G401 (cell line): ENCODE measurements at regions not wholly inside any gene's neighbourhood (a gene's known extent, or its start where the extent isn't known, plus 50 kb on each side); places are given as distances from the start of the nearest gene placed in this dataset.

Source experiments
- DNase-seq: peaks from one replicate; pipeline ENCODE4 v3.0.0-alpha.2; 2015; ENCODE audit warnings: low spot score
- in situ Hi-C: cut with HindIII; loops from 2 replicates; pipeline ENCODE4 v1.10.0; 2016; ENCODE audit warnings: low sequenced_read_pairs, mixed read lengths

- in situ Hi-C loops = no loop called here
- DNase-seq = no peak
These were observed 181.6 kb upstream of the DMRTA1 start for GRCh38 chr9:22265038-22265437.

DNA sequence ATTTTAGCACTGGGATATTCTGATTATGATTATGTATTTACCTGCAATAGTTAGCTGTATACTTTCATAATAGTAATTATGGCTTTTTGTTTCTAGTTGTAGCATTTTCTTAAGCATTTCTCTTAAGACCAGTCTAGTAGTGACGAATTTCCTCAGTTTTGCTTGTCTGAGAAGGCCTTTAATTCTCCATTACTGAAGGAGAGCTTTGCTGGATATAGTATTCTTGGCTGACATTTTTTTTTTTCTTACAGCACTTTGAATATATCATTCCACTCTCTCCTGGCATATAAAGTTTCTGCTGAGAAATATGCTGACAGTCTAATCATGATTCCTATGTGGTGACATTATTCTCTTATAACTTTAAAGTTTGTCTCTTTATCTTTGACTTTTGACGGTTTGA is 181.1 kb upstream of the DMRTA1 start:
- no peak for DNase-seq
- in situ Hi-C loops = no loop called here

DNA sequence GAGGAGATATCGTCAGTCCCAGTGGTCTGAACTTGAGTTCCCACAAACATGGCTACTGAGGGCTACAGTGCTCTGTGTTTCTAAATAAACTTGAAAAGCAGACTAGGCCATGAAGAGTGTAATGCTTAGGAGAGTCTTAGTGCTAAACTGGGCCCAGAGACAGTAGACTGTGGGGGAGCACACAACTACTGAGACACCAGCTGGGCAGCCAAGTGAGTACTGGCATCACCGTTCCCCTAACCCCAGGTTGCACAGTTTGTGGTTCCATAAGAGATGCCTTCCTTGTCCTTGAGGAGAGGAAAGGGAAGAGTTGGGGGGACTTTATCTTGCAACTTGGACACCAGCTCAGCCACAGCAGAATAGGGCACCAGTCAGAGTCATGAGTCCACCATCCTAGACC is 172.1 kb upstream of the DMRTA1 start:
- in situ Hi-C loops = no loop called here
- DNase-seq = no peak

GRCh38 chr9:22278426-22278825 is 168.2 kb upstream of the DMRTA1 start:
- in situ Hi-C loops = no loop called here
- no peak for DNase-seq

DNA sequence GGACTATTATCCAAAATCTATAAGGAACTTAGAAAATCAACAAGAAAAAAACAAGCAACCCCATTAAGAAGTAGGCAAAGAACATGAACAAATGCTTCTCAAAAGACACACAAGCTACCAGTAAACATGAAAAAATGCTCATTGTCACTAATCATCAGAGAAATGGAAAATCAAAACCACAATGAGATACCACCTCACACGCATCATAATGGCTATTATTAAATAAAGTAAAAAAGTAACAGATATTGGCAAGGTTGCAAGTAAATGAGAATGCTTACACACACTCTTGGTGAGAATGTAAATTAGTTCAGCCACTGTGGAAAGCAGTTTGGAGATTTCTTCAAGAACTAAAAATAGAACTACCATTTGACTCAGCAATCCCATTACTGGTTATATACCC is 167.0 kb upstream of the DMRTA1 start:
- no peak for DNase-seq
- in situ Hi-C loops = no loop called here

- DNase-seq = peak; percentile 4
- in situ Hi-C loops = no loop called here
These were observed 161.6 kb upstream of the DMRTA1 start for GRCh38 chr9:22285066-22285465.

DNA sequence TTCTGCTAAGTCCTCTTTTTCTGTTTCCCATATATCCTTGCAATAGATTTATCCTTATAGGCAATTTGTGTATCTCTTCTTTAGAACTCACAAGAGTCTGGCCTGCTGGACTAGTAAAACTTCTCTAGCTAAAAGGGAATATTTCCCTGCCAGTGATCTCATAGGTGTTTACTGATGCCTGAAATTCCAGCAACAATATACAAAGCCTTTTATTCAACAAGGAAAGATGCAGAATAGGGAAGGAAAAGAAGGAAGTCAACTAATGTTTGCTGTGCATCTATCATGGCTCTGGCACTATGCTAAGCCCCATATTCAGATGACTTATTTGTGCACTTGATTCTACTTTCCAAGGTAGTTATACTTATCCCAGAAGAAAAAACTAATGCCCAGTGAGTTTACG is 160.0 kb upstream of the DMRTA1 start:
- DNase-seq = no peak
- in situ Hi-C loops = no loop called here

GRCh38 chr9:22288661-22289060 is 158.0 kb upstream of the DMRTA1 start:
- in situ Hi-C loops = no loop called here
- DNase-seq = no peak

DNA sequence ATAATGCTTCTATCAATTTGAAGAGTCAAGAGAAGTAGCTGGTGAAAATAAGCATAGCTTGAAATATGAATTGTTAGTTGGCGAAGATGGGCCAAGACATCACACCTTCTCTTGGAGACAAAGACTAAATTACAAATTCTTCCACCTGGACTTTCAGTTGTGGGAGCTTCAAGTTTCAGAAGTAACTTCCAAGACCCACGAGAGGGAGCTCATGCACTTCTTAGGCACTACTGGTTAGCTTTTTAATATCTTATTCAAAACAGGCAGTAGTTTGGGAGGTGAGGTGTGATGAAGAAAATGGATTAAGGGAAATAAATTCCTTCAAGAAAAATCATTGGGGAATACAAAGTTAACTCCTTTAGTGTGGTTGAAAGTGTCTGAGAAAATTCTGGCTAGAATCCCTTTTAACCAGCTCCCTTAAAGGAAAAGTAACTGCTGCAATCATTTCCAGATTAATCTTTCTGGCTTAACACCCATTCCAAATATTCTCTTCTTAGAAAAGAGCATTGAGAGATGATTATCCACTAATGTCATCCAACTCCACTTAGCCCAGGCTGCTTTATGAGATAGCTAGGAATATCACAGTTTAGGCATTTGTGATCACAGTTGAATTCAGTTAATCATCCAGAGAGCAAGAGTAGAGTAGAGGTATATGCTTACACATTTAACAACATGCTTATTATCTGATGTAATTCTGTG is 139.5 kb upstream of the DMRTA1 start:
- in situ Hi-C loops = no loop called here

DNA sequence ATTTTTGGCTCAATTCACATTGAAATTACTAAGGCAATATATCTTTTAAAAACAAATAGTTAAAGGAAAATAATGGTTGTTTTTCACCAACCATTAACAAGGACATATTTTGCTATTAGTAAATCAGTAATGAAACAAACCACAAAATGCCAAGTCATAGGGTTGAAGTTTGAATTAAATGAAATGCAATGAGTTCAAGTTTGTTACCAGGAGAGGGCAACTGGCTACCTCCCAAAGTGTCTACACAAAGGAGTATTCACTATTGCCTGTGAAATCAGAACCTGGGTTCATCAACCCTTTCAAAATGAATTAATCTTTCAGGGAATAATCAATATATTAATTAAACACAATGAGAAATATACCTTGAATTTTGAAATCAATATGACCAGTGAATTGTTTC is 138.4 kb upstream of the DMRTA1 start:
- in situ Hi-C loops = no loop called here
- DNase-seq = no peak

More for the DNA sequence above, 139.5 kb upstream of the DMRTA1 start:
- DNase-seq = peak; percentile 23

DNA sequence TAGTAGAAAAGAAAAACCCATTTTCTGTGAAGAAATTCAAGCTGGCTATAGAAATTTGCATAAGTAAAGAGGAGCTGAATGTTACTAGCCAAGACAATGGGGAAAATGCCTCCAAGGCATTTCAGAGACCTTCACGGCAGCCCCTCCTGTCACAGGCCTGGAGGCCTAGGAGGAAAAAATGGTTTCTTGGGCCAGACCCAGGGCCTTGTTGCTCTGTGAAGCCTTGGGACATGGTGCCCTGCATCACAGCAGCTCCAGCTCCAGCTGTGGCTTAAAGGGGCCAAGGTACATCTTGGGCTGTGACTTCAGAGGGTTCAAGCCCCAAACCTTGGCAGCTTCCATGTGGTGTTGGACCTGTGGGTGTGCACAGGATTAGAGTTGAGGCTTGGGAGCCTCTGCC is 130.0 kb upstream of the DMRTA1 start:
- DNase-seq = no peak
- in situ Hi-C loops = no loop called here

- in situ Hi-C loops = no loop called here
- DNase-seq = no peak
These were observed 115.1 kb upstream of the DMRTA1 start for GRCh38 chr9:22331533-22331932.

DNA sequence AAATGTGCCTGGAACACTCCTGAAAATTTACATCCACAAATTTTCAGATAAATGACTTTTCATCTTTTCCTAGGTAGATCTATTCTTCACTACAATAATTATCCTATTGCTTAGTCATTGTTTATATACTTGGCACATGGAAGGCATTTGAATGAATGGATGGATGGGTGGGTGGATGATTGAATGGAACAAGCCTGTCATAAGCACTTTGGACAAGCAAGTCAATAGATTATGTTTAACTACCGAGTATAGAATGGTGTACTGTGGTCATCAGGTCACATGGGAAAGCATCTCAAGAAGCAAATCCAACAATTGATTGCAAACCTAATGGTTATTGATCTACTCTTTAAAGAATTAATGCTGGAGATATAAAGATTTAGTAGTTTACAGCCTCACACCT is 114.4 kb upstream of the DMRTA1 start:
- DNase-seq = no peak
- in situ Hi-C loops = no loop called here

DNA sequence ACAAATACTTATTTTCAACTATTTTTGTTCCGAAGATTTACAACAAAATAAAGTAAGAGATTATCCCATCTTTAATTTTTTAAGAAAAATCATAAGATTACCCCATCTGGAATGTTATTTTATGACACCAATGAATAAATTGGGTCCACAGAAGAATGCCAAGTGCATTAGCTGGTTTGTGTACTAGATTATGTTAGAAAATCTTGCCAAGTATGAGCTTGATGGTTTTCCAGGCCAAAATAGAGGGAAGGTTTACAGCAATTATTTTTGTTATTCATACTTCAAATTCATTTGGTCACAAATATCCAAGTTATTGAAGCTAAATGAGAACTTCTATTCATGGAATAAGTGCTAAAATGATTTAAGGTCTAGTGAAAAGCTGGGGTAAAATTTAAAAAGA is 109.4 kb upstream of the DMRTA1 start:
- no peak for DNase-seq
- in situ Hi-C loops = no loop called here

GRCh38 chr9:22342491-22343217 is 104.0 kb upstream of the DMRTA1 start:
- in situ Hi-C loops = no loop called here
- no peak for DNase-seq

DNA sequence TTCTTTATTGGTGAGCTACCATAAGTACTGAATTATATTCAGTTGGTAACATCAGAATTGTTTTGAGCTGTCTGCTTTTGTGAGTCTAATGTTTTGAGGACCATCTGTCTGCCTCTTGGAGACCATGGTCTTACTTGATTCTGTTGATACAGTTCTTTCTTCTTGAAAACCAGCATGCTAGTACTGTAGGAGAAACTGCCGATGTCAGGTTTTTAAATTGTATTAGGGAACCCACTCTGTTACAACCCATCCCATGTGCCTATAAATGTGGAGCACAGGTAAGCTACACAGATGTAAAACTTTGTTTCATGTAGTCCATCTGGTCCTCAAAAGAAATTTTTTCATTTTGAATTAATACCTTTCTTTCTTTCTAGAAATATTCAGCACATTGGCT is 103.4 kb upstream of the DMRTA1 start:
- in situ Hi-C loops = no loop called here
- no peak for DNase-seq

DNA sequence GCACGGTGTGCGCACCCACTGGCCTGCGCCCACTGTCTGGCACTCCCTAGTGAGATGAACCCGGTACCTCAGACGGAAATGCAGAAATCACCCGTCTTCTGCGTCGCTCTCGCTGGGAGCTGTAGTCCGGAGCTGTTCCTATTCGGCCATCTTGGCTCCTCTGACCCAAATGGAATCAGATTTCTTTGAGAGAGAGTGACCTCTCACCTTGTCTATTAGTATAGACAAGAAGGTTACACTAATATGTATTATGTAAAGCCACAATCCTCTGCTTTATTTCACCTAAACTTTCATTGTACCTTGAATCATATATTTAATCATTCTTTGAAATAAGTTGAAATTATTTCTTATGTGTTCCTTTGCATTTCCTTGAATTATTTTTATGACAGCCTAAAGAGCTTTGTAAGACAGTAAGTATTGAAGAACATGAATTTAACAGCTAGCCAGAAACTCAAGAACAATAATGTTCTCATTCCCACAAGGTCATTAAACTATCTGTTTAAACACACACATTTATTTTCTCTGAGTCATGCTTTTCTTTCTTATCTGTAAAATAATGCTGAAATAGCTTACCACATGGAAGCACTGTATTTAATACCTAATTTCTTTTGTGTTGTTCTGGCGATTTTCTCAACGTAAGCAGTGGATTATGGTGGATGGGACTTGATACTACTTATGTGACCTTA is 91.8 kb upstream of the DMRTA1 start:
- in situ Hi-C loops = no loop called here
- no peak for DNase-seq

- in situ Hi-C loops = no loop called here
- DNase-seq = no peak
These were observed 89.6 kb upstream of the DMRTA1 start for GRCh38 chr9:22356985-22357384.

GRCh38 chr9:22363421-22363887 is 83.2 kb upstream of the DMRTA1 start:
- DNase-seq = no peak
- in situ Hi-C loops = no loop called here

DNA sequence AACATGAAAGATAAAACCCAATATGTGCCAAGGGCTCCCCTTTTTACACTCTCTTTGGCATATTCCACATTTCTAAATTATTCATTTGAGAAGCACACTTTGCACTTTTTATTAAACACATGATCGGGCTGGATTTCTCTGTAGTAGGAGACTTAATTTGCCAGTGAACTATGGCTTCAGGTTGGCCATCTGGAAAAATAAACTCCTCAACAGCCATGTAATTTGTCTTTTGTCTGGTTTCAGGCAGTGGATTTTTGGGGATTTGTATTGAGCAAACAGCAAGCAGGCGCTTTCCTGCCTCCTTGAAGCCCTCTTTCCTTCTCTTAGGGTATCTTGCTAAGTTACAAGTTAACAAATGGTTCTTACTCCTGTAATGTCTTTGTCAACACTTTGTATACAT is 73.0 kb upstream of the DMRTA1 start:
- in situ Hi-C loops = no loop called here
- no peak for DNase-seq
